Panc1 (cell line): ENCODE measurements at regions not wholly inside any gene's neighbourhood (a gene's known extent, or its start where the extent isn't known, plus 50 kb on each side); places are given as distances from the start of the nearest gene placed in this dataset.

ENCODE experiments used
- POLR2AphosphoS5 ChIP-seq: IDR thresholded peaks from 2 replicates; pipeline ENCODE4 v1.6.1; 2012; ENCODE audit warnings: mild to moderate bottlenecking, low read depth, low read length, moderate library complexity
- REST ChIP-seq, 2 experiments: IDR thresholded peaks; 2 replicates each; pipeline ENCODE4 v1.6.1; 2011 to 2012; ENCODE audit warnings: low read depth in 2 of 2, control low read depth in 1 of 2, low read length in 1 of 2, mild to moderate bottlenecking in 1 of 2, moderate library complexity in 1 of 2; ENCODE audit not compliant: insufficient read depth in 1 of 2
- SIN3A ChIP-seq: IDR thresholded peaks from 2 replicates; pipeline ENCODE4 v1.6.1; 2012; ENCODE audit warnings: low read depth, mild to moderate bottlenecking, low read length, moderate library complexity, borderline replicate concordance; ENCODE audit not compliant: insufficient read depth
- TCF7L2 ChIP-seq: IDR thresholded peaks from 2 replicates; pipeline ENCODE4 v1.6.1; 2011; ENCODE audit warnings: mild to moderate bottlenecking, low read depth, low read length, inconsistent platforms
- TF ChIP-seq, protein P1 (sequence below): fragments of 450-650 bp; IDR thresholded peaks from 2 replicates; pipeline ENCODE4 v1.5.1; 2017; ENCODE audit warnings: mild to moderate bottlenecking

GRCh38 chr13:70666883-70667556, 558.8 kb upstream of the KLHL1 start:
- TF ChIP-seq, protein P1, sequence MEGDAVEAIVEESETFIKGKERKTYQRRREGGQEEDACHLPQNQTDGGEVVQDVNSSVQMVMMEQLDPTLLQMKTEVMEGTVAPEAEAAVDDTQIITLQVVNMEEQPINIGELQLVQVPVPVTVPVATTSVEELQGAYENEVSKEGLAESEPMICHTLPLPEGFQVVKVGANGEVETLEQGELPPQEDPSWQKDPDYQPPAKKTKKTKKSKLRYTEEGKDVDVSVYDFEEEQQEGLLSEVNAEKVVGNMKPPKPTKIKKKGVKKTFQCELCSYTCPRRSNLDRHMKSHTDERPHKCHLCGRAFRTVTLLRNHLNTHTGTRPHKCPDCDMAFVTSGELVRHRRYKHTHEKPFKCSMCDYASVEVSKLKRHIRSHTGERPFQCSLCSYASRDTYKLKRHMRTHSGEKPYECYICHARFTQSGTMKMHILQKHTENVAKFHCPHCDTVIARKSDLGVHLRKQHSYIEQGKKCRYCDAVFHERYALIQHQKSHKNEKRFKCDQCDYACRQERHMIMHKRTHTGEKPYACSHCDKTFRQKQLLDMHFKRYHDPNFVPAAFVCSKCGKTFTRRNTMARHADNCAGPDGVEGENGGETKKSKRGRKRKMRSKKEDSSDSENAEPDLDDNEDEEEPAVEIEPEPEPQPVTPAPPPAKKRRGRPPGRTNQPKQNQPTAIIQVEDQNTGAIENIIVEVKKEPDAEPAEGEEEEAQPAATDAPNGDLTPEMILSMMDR: no peak
- TF ChIP-seq POLR2AphosphoS5: no peak
- TF ChIP-seq SIN3A: no peak
- no peak for TF ChIP-seq TCF7L2
- no peak for TF ChIP-seq REST (IDR thresholded peaks at IDR 0.05; ENCODE audit: insufficient read depth in 1 of 2, low read depth in 2 of 2, low read length in 1 of 2)
